Type B pancreatic cell (in vitro differentiated cells): ENCODE measurements at regions not wholly inside any gene's neighbourhood (a gene's known extent, or its start where the extent isn't known, plus 50 kb on each side); places are given as distances from the start of the nearest gene placed in this dataset.
"Not testable (repeated sequence)": the region's sequence is repeated elsewhere in the genome, so short reads cannot be mapped to it uniquely, and the experiment has no call there.

Experiments used
- DNase-seq: peaks from one replicate; pipeline ENCODE4 v3.0.0; 2021; ENCODE audit warnings: mixed read lengths; ENCODE audit not compliant: unreplicated experiment; ENCODE audit errors: extremely low spot score
- H3K27ac Mint-ChIP-seq: 2 replicates; pipeline ENCODE4 v1.8.0; 2021; ENCODE audit warnings: mild to moderate bottlenecking, mixed read lengths
- H3K27me3 Mint-ChIP-seq: 2 replicates; pipeline ENCODE4 v1.8.0; 2021; ENCODE audit warnings: mixed read lengths
- H3K36me3 Mint-ChIP-seq: 2 replicates; pipeline ENCODE4 v1.8.0; 2021; ENCODE audit warnings: mixed read lengths
- H3K4me1 Mint-ChIP-seq: one replicate; pipeline ENCODE4 v1.8.0; 2021; ENCODE audit warnings: mixed read lengths; ENCODE audit not compliant: unreplicated experiment
- H3K4me3 Mint-ChIP-seq: 2 replicates; pipeline ENCODE4 v1.8.0; 2021; ENCODE audit warnings: mild to moderate bottlenecking, mixed read lengths
- H3K9me3 Mint-ChIP-seq: 2 replicates; pipeline ENCODE4 v1.8.0; 2021; ENCODE audit warnings: mixed read lengths
- CTCF ChIP-seq: fragments of 200-600 bp; sonication (generic); conservative IDR thresholded peaks from 2 replicates; pipeline ENCODE4 v1.5.0; 2021; ENCODE audit warnings: antibody characterized with exemption, mild to moderate bottlenecking

GRCh38 chr3:101970905-101971304 lies 121.6 kb downstream of the NFKBIZ start:
- no peak overlapping the region for H3K4me3 Mint-ChIP-seq
- no peaks in the 10 kb centered on the region for H3K4me1 Mint-ChIP-seq
- no peak overlapping the region for H3K27ac Mint-ChIP-seq
- H3K9me3 Mint-ChIP-seq = peaks cover 10% of the 10 kb centered on the region
- no peaks in the 10 kb centered on the region for H3K27me3 Mint-ChIP-seq
- H3K36me3 Mint-ChIP-seq = no peaks in the 10 kb centered on the region
- no peak for TF ChIP-seq CTCF
- DNase-seq = no peak

GRCh38 chr3:101972430-101973162 lies 123.3 kb downstream of the NFKBIZ start:
- no peak overlapping the region for H3K4me3 Mint-ChIP-seq
- peaks cover 6% of the 10 kb centered on the region for H3K4me1 Mint-ChIP-seq
- DNase-seq = no peak
- H3K27me3 Mint-ChIP-seq = no peaks in the 10 kb centered on the region
- no peaks in the 10 kb centered on the region for H3K36me3 Mint-ChIP-seq
- H3K9me3 Mint-ChIP-seq = peaks cover 10% of the 10 kb centered on the region
- no peak for TF ChIP-seq CTCF
- no peak overlapping the region for H3K27ac Mint-ChIP-seq

GRCh38 chr3:101973163-101973505 lies 123.8 kb downstream of the NFKBIZ start:
- Mint-ChIP-seq H3K4me3 (no peak overlapping the region), H3K27me3 (no peaks in the 10 kb centered on the region), H3K36me3 (no peaks in the 10 kb centered on the region), H3K4me1 (peaks cover 11% of the 10 kb centered on the region), H3K9me3 (peaks cover 10% of the 10 kb centered on the region), H3K27ac (no peak overlapping the region)
- no peak for DNase-seq
- TF ChIP-seq CTCF = no peak

GRCh38 chr3:101975415-101975814 lies 126.1 kb downstream of the NFKBIZ start:
- not testable (repeated sequence) for H3K36me3 Mint-ChIP-seq, DNase-seq
- peaks cover 21% of the 10 kb centered on the region for H3K4me1 Mint-ChIP-seq

GRCh38 chr3:101976473-101976872 lies 127.2 kb downstream of the NFKBIZ start:
- no peak for TF ChIP-seq CTCF
- no peaks in the 10 kb centered on the region for H3K27me3 Mint-ChIP-seq
- H3K36me3 Mint-ChIP-seq = no peaks in the 10 kb centered on the region
- no peak overlapping the region for H3K4me3 Mint-ChIP-seq
- DNase-seq = no peak
- peaks cover 21% of the 10 kb centered on the region for H3K4me1 Mint-ChIP-seq
- peaks cover 6% of the 10 kb centered on the region for H3K9me3 Mint-ChIP-seq
- no peak overlapping the region for H3K27ac Mint-ChIP-seq

More at GRCh38 chr3:101975415-101975814, 126.1 kb downstream of the NFKBIZ start:
- H3K4me3 Mint-ChIP-seq, H3K9me3 Mint-ChIP-seq, H3K27ac Mint-ChIP-seq, H3K27me3 Mint-ChIP-seq: not testable (repeated sequence)

- Mint-ChIP-seq H3K27me3 (no peaks in the 10 kb centered on the region), H3K27ac (no peak overlapping the region), H3K4me3 (no peak overlapping the region), H3K4me1 (peaks cover 21% of the 10 kb centered on the region), H3K36me3 (no peaks in the 10 kb centered on the region), H3K9me3 (no peaks in the 10 kb centered on the region)
- DNase-seq = no peak
- no peak for TF ChIP-seq CTCF
Measured at GRCh38 chr3:101978348-101978747, 129.0 kb downstream of the NFKBIZ start.
